Non-pigmented ciliary epithelial cell (primary cell): ENCODE measurements at regions not wholly inside any gene's neighbourhood (a gene's known extent, or its start where the extent isn't known, plus 50 kb on each side); places are given as distances from the start of the nearest gene placed in this dataset.
"Not testable (repeated sequence)": the region's sequence is repeated elsewhere in the genome, so short reads cannot be mapped to it uniquely, and the experiment has no call there.

Experiments
- DNase-seq: peaks from one replicate; pipeline ENCODE4 v3.0.0-alpha.2; 2010; ENCODE audit warnings: low read depth

DNA sequence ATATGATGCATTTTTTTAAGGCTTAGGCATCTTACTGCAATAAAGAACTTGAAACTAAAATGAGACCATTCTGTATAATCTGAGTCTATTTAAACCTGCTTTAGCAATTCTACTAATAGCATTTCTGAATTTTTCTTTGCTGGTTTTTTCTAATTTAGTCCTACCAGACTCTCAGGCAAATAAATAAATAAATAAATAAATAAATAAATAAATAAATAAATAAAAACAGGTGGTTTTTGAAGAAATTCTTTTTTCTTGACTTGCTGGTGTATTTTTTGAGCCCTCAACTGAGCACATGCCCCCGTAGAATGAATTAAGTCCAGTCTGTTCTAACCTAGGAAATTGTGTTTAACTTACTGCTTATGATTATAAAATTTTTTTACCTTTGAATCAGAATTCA, 134.7 kb upstream of the FOXP2 start:
- DNase-seq: no peak

DNA sequence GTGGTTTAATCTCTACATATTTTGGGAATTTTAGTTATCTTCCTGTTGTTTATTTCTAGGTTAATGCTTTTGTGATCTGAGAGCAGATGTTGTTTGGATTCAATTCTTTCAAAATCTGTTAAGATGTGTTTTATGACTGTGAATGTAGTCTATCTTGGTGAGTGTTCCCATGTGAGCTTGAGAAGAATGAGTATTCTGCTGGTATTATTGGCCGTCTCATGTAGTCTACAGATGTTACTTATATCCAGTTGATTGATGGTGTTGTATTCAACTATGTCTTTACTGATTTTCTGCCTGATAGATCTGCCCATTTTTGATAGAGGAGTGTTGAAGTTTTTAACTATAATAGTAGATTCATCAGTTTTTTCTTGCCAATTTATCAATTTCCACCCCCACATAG, 141.4 kb upstream of the FOXP2 start:
- no peak for DNase-seq

DNA sequence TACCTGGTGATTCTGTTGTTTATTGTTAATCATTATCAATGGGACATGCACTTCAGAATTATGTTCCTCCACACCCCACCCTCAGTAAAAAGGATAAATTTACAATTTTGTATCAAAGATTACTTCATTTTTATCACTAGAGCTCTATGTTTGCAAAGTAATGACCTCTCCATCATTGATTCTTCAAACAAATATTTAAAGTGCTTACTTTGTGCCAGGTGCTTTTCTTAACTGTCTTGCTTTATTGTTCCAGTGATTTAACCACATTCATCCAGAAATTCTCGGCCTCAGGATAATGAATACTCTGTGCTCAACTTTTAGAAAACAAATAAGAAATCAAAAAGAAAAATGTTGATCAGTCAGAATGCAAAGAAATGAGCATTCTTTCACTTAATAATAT, 144.9 kb upstream of the FOXP2 start:
- no peak for DNase-seq

DNA sequence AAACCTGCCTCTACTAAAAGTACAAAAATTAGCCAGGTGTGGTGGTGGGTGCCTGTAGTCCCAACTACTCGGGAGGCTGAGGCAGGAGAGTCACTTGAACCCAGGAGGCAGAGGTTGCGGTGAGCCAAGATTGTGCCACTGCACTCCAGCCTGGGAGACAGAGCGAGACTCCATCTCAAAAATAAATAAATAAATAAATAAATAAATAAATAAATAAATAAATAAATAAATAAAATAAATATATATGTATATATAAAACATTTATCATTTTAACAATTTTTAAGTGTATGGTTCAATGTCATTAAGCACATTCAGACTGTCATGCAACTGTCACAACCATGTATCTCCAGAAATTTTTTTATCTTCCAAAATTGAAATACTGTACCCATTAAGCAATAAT, 147.1 kb upstream of the FOXP2 start:
- not testable (repeated sequence) for DNase-seq

DNA sequence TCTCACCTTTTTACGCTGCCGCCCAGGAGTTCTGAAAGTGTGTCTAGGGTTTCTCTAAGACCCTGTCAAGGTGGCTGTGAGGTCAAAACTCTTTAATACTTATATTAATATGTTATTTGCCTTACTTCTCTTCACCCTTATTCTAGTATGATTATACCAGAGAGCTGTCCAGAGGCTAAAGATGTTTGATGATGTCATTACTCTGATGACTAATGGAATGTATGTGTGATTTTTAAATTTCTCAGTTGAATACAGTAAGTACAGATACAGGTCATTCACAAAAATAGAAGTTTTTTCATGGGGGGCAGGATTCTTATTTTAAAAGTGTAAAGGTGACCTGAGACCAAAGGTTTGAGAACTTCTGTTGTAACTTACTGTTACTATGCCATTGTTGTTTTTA, 150.6 kb upstream of the FOXP2 start:
- no peak for DNase-seq

DNA sequence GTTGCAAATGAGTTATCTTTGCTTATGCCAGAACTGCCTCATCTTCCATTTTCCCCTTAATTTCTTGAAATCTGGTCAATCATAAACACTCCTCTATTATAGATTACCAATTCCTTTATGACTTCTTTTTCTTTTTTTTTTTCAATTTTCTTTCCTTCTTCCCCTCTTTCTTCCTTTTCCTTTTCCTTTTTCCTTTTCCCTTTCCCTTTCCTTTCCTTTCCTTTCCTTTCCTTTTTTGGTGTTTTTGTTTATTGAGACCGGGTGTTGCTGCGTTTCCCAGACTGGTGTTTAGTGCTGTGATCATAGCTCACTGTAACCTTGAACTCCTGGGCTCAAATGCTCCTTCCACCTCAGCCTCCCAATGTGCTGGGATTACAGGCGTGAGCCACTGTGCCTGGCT, 151.4 kb upstream of the FOXP2 start:
- no peak for DNase-seq

DNA sequence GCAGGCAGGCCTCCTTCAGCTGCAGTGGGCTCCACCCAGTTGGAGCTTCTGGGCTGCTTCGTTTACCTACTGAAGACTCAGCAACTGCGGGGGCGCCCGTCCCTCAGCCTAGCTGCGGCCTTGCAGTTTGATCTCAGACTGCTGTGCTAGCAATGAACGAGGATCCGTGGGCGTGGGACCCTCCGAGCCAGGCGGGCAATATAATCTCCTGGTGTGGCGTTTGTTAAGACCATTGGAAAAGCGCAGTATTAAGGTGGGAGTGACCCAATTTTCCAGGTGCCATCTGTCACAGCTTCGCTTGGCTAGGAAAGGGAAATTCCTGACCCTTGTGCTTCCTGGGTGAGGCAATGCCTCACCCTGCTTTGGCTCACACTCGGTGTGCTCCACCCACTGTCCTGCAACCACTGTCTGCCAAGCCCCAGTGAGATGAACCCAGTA, 159.2 kb upstream of the FOXP2 start:
- no peak for DNase-seq

DNA sequence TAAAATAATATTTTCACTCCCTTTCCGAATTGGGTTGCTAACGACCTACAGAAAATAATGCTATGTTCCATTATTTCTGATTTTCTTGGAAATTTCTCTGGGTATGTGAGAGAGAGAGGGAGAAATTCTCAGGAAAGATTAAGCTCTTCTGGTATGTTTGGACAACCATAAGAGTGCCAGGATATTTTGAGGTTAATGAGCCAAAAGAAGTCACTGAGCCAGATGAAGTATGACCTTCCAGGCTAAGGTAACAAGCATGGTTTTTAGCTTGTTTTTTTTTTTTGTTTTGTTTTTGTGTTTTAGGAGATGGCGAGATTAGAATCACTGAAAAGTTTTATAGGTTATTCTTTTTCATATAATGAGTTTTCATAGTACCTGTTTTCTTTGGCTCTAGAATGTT, 171.0 kb upstream of the FOXP2 start:
- DNase-seq: no peak

DNA sequence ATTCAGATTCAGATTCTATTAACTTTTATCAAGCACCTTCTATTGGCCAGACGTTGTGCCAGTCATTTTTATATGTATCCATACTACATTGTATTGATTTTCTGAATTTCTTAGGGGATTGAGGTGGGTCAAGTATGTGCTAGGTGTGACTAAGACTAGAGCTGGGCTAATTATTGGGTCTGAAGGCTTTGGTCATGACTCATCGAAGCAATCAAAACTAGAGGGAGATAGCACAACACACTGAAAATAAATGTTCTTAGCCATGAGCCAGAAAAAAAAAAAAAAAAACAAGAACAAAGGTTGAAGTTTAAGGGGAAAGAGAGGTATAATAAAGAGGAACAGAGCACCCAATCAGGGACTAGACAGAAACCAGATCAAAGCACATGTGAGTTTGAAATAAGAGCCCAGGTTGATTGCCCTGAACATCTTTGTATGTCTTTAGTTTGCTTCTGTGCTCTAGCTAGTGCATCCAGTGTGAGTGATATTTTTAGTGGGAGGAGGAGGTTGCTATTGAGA, 171.6 kb upstream of the FOXP2 start:
- DNase-seq: no peak

DNA sequence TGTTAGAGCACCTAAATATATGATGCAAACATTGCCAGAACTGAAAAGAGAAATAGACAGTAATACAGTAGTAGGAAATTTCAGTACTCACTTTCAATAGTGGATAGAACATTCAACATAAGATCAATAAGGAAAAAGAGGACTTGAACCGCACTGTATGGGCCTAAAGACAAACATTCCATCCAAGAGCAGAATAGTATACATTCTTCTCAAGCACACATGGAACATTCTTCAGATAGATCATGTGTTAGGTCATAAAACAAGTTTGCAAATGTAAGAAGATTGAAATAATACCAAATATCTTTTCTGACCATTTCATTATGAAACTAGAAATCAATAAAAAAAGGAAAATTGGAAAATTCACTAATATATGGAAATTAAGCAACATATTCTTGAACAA, 185.4 kb upstream of the FOXP2 start:
- DNase-seq: no peak

DNA sequence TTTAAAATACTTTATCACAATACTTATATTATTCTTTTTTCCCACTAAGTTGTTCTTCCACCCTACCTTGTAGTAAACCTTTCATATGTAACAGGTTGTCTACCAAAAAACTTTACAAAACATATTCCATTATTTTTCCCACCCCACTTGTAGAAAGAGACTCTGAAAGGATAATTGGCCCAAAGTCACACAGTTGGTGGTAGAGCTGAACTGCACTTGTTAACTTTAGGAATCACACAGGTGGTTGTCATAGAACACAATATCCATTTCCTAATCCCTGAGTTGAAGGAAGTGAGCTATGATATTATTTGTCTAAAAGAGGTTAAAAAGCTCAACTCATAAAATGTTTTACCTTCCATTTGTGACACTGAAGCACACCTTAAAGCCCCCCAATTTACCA, 188.8 kb upstream of the FOXP2 start:
- DNase-seq: no peak

DNA sequence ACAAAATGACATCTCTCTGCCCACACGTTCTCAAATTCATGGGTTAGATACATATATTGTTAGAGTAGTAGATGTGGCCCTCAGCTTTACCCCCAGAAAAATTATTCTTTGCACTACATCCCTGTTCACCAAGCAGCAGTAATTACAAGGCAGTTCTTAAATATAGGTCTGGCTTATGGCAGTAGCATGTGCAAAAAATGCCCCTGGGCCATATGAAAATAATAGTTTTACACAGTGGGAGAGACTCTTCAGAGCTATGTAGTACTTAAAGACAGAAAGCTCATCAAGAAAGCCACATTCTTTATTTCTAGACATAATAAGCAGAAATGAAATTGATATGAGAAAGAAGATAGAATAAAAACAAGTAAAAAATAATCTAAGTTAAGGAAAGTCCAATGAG, 196.3 kb upstream of the FOXP2 start:
- DNase-seq: no peak

DNA sequence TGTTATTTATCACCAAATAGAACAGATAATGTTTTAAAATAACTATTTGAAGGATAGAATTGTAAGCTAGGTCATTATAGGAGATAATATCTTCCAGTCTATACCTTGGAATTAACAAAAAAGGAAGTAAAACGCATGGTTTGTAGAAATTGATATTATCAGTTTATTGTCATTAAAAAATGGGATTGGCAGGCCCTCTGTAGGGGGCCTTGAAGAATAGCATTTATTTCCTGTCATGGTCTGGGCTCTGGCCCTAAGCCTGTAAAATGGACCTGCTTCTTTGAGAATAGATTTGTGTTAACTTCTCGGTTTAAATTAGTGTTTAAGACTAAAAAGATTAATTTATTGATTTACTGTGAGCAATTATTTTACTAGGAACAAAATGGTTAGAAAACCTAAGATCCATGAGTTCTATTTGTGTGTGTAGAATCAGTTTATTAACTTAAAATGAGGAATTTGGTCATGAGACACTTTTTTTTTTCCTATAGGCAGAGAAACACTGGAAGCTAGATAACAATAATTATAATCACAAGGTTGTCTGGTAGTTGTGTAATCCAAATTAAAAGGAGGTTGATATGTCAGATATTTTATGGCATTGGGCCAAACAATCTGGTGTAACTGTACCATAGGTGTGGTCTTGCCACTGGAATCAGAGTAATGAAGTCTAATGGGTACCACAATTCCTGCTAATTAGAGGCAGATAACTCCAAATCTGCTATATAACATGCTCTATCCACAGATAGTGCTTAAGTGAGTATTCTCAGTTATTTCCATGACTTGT, 197.4 kb upstream of the FOXP2 start:
- DNase-seq: no peak

DNA sequence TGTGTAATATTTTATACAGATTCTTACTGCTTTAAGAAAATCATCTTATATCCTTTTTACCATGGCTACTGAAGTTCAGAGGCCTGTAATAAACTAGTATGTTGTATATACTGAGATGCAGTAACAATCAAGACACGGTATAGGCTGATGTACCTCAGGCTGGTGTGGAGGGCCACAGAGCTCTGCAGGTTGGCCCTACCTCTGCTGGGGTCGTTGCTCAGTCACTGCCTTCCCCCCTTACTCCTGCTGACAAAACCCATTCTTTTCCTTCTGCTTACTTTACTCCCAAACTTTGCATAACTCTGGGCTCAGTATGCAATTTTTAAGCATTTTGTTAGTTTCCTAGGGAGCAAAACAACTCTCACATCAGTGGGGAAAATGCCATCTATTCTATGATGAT, 200.1 kb upstream of the FOXP2 start:
- no peak for DNase-seq

DNA sequence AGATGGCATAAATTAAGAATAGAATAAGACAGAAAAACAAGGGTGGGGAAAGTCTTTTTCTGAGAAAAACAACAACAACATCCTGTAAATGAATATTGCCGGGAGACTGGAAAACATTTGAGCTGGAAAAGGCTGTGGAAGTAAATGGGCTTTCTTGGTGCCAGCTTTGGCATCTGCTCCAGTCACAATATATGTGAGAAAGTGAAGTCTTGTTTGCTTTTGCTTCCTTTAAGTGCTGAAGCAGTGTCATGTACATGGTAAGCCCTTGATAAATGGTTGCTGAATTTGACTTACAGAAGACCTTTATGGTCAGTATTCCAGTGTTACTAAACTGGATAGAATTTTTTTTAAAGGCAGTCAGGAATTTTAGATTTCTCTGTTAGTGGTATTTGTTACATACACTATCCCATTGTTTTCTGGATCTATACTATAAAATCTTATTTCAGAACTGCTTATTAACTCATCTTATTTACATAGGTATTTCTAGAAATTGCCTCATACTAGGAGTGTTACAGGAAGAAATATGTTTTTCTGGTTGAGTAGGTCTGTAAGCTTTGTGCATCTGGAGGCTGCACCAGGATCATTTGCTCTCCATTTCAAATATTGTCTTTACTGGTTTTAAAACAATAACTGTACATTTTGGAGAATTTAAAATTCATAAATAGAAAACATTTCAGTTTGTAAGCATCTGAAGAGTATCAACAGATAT, 201.7 kb upstream of the FOXP2 start:
- DNase-seq: no peak

DNA sequence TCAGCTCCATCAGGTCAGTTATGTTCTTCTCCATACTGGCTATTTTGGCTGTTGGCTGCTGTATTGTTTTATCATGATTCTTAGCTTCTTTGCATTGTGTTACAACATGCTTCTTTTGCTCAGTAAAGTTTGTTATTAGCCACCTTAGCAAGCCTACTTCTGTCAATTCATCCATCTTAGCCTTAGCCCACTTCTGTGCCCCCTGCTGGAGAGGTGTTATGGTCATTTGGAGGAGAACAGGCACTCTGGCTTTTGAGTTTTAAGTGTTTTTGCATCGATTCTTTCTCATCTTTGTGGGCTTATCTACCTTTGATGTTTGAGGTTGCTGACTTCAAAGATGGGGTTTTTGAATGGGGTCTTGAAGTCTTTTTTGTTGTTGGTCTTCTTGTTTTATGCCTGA, 204.6 kb upstream of the FOXP2 start:
- DNase-seq: no peak

DNA sequence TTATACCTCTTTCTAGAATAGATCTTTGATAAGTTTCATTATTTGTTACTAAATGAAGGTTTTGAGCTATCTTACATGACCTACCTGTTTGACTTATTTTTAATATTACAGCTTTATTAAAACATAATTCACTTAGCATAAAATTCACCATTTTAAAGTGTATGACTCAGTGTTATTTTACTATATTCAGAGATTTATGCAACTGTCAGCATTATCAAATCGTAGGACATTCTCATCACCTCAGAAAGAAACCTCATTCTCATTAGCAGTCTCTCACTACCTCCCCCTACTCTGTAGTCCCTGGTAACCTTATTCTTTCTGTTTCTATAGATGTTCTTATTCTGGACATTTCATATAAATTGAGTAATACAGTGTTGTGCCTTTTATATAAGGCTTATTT, 207.9 kb upstream of the FOXP2 start:
- no peak for DNase-seq

DNA sequence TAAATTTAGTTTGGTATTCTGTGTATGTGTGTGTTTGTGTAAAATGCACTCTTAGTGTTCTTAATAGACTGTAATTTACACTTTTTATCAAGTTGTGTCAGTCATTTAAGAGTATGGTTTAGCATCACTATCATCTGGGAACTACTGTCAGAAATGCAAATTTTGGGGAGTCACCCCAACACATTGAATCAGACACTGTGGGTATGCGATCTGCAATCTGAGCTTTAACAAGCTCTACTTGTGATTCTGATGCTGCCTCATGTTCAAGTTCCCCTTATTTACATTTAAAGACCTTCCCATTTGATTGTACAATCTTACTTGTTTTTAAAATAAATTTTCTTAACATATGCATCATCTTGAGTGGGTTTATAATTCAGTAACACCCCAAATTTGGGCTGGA, 218.1 kb upstream of the FOXP2 start:
- no peak for DNase-seq

DNA sequence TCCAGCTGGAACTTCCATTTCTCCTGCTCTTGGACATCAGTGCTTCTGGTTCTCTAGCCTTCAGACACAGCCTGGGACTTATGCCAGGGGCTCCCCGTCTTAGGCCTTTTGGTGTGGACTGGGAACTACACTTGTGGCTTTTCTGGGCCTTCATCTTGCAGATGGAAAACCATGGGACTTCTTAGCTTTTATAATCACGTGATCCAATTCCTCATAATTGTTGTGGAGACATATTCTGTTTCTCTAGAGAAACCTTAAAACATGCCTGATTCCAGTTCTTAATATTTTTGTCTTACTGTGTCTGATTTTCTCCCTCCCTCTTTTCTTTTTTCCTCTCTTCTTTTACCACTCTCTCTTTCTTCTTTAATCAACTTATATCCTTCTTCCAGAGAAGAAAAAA, 224.2 kb upstream of the FOXP2 start:
- no peak for DNase-seq

DNA sequence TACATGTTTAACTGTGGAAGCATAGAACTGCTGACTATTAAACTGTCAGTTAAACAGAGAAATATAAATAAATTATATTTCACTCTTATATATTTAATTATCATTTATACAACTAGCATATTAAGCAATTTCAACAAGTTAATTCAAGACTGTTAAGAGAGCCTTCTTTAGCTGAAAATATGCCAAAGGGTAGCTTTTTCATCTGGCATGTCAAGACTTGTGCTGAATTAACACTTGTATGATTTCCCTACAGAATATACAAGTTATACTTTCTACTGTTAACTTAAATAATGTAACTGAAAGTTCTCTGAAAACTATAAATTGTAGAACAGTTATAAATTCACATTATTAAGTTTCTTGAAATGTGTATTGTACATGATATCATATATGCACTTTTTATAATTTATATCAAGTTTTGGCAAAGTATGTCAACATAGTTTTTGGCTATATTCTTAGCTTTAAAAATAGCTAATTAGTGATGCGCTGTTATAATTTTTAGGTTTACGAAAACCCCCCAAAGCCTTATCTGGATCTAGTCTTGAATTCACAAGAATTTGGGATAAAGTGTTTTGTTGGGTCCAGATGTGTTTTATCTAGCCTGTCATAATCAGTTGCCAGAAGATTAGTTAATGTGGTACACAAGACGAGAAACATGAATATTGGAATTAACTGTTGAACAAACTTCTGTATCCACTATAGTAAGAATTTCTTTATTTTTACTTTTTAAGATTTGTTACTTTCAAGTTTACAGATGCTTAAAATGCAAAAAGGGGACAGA, 231.1 kb upstream of the FOXP2 start:
- DNase-seq: no peak

DNA sequence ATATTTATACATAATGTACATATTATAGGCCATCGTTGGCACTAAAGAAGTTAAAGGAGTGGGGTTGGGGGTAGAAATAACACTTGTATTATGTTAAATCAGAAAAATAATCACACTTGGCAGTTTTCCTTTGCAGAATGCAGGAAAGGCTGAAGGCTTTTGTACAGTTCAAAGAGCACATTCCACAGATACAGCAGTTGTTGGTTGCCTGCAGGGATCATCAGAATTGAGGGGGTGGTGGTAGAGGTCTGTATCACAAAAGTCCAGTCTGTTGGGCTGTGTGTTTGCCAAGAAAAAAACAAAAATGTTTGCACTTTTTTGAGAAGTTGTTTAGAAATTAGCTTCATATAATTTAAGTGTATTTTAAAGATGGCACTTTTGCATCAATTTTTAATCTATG, 231.8 kb upstream of the FOXP2 start:
- peak; percentile 13 for DNase-seq

DNA sequence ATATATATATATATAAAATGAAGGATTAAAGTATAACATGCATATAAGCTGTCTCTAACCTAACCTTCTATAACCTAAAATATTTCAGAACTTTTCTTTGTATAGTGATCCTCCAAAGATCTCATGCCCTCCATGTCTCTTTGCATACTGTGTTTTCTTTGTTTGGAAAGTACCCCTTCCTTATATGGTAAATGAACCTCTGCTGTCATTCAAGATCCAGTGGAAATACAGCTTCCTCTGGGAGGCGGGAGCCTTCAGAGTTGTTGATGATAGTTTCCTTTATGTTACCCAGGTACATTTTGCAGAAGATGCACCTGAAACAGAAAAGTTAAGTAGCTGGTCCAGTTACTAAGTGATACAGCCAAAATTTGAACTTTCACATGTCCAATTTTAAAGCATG, 233.3 kb upstream of the FOXP2 start:
- no peak for DNase-seq
